ENCODE measurements at regions not wholly inside any gene's neighbourhood (a gene's known extent, or its start where the extent isn't known, plus 50 kb on each side); places are given as distances from the start of the nearest gene placed in this dataset.

GRCh38 chr1:201624741-201625225 is 85.9 kb downstream of the NAV1 start:
- TF ChIP-seq CTCF (IDR thresholded peaks at IDR 0.05; ENCODE audit: low read depth, low read length) (no peak), POLR2A (IDR thresholded peaks at IDR 0.05; ENCODE audit: extremely low read depth, insufficient read length) (no peak)

All from NB4 (cell line).